Endothelial cell of umbilical vein (primary cell): ENCODE measurements at regions not wholly inside any gene's neighbourhood (a gene's known extent, or its start where the extent isn't known, plus 50 kb on each side); places are given as distances from the start of the nearest gene placed in this dataset.

ENCODE experiments used
- BruUV-seq: library from RNA; stranded (reverse); fragments of 400-500 nt; replicated peaks from 2 replicates; lab custom pipeline; 2021; lab: Mats Ljungman, UMichigan
- CTCF ChIA-PET: fragments of 300-600, 350-600 bp; sonication (Branson Sonifier 250); formaldehyde crosslinking; loops from one replicate; lab custom pipeline; 2021; ENCODE audit warnings: antibody characterized with exemption, inconsistent platforms; lab: Charles Lee
- POLR2A ChIA-PET: fragments of 300-600, 350-600 bp; sonication (Branson Sonifier 250); formaldehyde crosslinking; loops from one replicate; lab custom pipeline; 2021; ENCODE audit warnings: antibody characterized with exemption, inconsistent platforms; lab: Charles Lee
- DNase-seq: peaks from one replicate; pipeline ENCODE4 v3.0.0-alpha.2; 2011; ENCODE audit warnings: low read depth, low spot score
- FAIRE-seq: peaks from 2 replicates; lab custom pipeline; 2011; peaks lifted over from hg19 to GRCh38; lab: Jason Lieb, UNC
- H2AFZ ChIP-seq: 2 replicates; pipeline ENCODE4 v1.6.0; 2012; ENCODE audit warnings: low read depth, low read length, control low read depth, inconsistent platforms
- H3K27ac ChIP-seq: 2 replicates; pipeline ENCODE4 v1.5.1; 2011; ENCODE audit warnings: low read depth, mild to moderate bottlenecking, control low read depth, low read length, moderate library complexity; ENCODE audit not compliant: insufficient read depth
- H3K27me3 ChIP-seq, 2 experiments: 2 replicates each; pipeline versions ENCODE4 v1.6.0 to v1.6.1; 2011; ENCODE audit warnings: low read length in 2 of 2, mixed read lengths in 1 of 2; ENCODE audit not compliant: control insufficient read depth in 2 of 2, insufficient read depth in 2 of 2
- H3K36me3 ChIP-seq, 2 experiments: 2 replicates in 1 of 2; 3 replicates in 1 of 2; pipeline ENCODE4 v1.5.1; 2011; ENCODE audit warnings: low read length in 2 of 2, mild to moderate bottlenecking in 1 of 2, moderate library complexity in 1 of 2; ENCODE audit not compliant: control insufficient read depth in 2 of 2, insufficient read depth in 2 of 2; ENCODE audit errors: extremely low read depth in 1 of 2
- H3K4me1 ChIP-seq: 3 replicates; pipeline ENCODE4 v1.5.1; 2011; ENCODE audit warnings: mild to moderate bottlenecking, low read length; ENCODE audit not compliant: control insufficient read depth, insufficient read depth; ENCODE audit errors: extremely low read depth
- H3K4me2 ChIP-seq: 2 replicates; pipeline ENCODE4 v1.6.1; 2011; ENCODE audit warnings: low read length, control low read depth, mixed read lengths; ENCODE audit not compliant: insufficient read depth
- H3K4me3 ChIP-seq, 3 experiments: fragments of 200-600 bp in 1 of 3; sonication (generic), shearing (Covaris generic) in 1 of 3; replicated peaks in 1 of 3; 2 replicates each; pipeline ENCODE4 v1.5.1; 2011 to 2016; ENCODE audit warnings: control low read depth in 3 of 3, low read length in 3 of 3, mild to moderate bottlenecking in 2 of 3, inconsistent platforms in 1 of 3, low read depth in 1 of 3, moderate library complexity in 1 of 3; ENCODE audit not compliant: insufficient read depth in 1 of 3
- H3K79me2 ChIP-seq: 2 replicates; pipeline ENCODE4 v1.6.0; 2012; ENCODE audit warnings: low read length, inconsistent platforms; ENCODE audit not compliant: control insufficient read depth, insufficient read depth
- H3K9ac ChIP-seq: replicated peaks from 2 replicates; pipeline ENCODE3; 2011; ENCODE audit warnings: low read length, control low read depth; ENCODE audit not compliant: insufficient read depth; ENCODE audit errors: extremely low read depth
- H3K9me1 ChIP-seq: replicated peaks from 3 replicates; pipeline ENCODE4 v1.6.0; 2011; ENCODE audit warnings: mild to moderate bottlenecking, low read length; ENCODE audit not compliant: control insufficient read depth, insufficient read depth; ENCODE audit errors: extremely low read depth
- H3K9me3 ChIP-seq: replicated peaks from 2 replicates; pipeline ENCODE4 v1.5.1; 2012; ENCODE audit warnings: low read length, inconsistent platforms; ENCODE audit not compliant: control insufficient read depth, insufficient read depth
- H4K20me1 ChIP-seq: replicated peaks from 2 replicates; pipeline ENCODE3; 2011; ENCODE audit warnings: mild to moderate bottlenecking, low read length; ENCODE audit not compliant: control insufficient read depth, insufficient read depth; ENCODE audit errors: extremely low read depth
- EZH2 ChIP-seq: IDR thresholded peaks from 2 replicates; pipeline ENCODE4 v1.6.1; 2012; ENCODE audit warnings: borderline replicate concordance, low read depth, mild to moderate bottlenecking, moderate library complexity, low read length, inconsistent platforms; ENCODE audit not compliant: severe bottlenecking
- FOS ChIP-seq: IDR thresholded peaks from 2 replicates; pipeline ENCODE4 v1.6.1; 2011; ENCODE audit warnings: mild to moderate bottlenecking, low read length, moderate library complexity, borderline replicate concordance; ENCODE audit not compliant: insufficient read depth
- GATA2 ChIP-seq: IDR thresholded peaks from 2 replicates; pipeline ENCODE4 v1.7.0; 2011; ENCODE audit warnings: low read depth, mild to moderate bottlenecking, moderate library complexity, mixed read lengths, low read length; ENCODE audit not compliant: insufficient read length, insufficient read depth
- MYC ChIP-seq: IDR thresholded peaks from one replicate; pipeline ENCODE4 v1.6.1; 2011; ENCODE audit warnings: mild to moderate bottlenecking, low read depth, low read length
- POLR2A ChIP-seq: IDR thresholded peaks from 2 replicates; pipeline ENCODE4 v1.6.1; 2012; ENCODE audit warnings: low read depth, mild to moderate bottlenecking, control low read depth, low read length
- POLR2AphosphoS5 ChIP-seq: IDR thresholded peaks from 2 replicates; pipeline ENCODE4 v1.6.1; 2012; ENCODE audit warnings: low read depth, mild to moderate bottlenecking, control low read depth, low read length, moderate library complexity; ENCODE audit not compliant: insufficient read depth
- dilution Hi-C: fragments of 300-500 bp; cut with MboI; formaldehyde crosslinking; loops from one replicate; pipeline ENCODE4 v1.15.0; 2019; ENCODE audit warnings: low sequenced_read_pairs; ENCODE audit not compliant: extremely low pct_ligation_motif_present
- intact Hi-C: fragments of 100-400 bp; cut with micrococcal nuclease; formaldehyde crosslinking; loops from one replicate; pipeline ENCODE4 v1.10.0; 2022
- TF ChIP-seq, protein P1 (sequence below), 2 donors: IDR thresholded peaks; 1 replicate in 1 of 2; 2 replicates in 1 of 2; pipeline ENCODE4 v1.5.1; 2011; ENCODE audit warnings: low read length in 2 of 2, mild to moderate bottlenecking in 2 of 2, moderate library complexity in 2 of 2, control low read depth in 1 of 2, inconsistent platforms in 1 of 2, low read depth in 1 of 2; ENCODE audit not compliant: insufficient read depth in 1 of 2; ENCODE audit errors: extremely low read depth in 1 of 2
- TF ChIP-seq, protein P2 (sequence below): IDR thresholded peaks from 2 replicates; pipeline ENCODE4 v1.6.1; 2011; ENCODE audit not compliant: insufficient read depth, insufficient read length

DNA sequence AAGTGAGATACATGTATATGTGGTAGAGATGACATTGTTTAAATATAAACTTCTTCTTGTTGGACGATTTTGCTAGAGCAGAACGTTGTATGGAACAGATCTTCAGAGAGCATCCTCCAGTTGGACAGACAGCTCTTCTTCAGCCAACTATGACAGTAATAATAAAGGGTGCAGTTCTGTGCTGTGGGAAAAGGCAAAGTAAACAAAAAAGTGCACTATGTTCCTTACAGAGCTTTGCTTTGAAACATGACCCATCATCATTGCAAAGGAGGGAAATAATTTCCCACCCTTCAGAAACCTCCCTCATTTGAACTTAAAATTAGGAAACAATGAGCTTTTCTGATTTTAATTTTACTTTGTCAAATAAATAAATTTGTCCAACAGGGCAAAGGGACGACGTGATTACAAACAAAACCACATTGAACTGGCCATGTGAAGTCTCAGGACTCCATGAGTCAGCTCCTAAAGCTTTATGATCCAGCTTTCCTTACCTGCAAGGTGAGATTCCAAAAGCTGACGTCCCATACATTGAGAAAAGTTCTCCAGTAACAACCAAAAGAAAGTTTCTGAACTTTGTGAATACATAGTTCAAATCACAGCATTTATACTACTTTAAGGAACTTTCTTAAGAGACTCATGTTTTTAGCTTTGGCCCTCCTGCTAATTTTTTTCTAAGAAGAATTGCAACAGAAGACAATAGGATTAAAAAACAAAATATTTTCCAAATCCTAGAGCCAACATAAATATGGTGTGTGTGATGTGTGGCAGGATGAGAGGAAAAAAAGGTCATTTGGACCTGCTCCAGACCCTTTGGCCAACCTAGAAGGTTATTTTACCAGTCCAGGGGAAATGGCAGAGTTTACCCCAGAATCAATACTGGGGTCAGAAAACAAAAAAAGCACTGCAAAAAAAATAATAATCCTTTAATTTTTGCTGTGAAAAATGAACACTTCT, 565.4 kb upstream of the NRP1 start:
- CTCF ChIA-PET = interaction anchor here (0.6 to 1.6 kb wide), 3 partner anchors 25 to 565 kb away, joined by 3 to 5 read pairs (median 4); partner anchors contain the start of gene NRP1
- no peak overlapping the region for H3K9ac ChIP-seq

More for the DNA sequence above, 565.4 kb upstream of the NRP1 start:
- no peaks in the 10 kb centered on the region for H3K9me3 ChIP-seq
- H2AFZ ChIP-seq = no peak overlapping the region
- no peaks in the 10 kb centered on the region for H3K27me3 ChIP-seq
- no peaks in the 10 kb centered on the region for H3K36me3 ChIP-seq
- dilution Hi-C loops (no loop called here), intact Hi-C loops (no loop called here)
- no peaks in the 10 kb centered on the region for H4K20me1 ChIP-seq
- no peaks in the 10 kb centered on the region for H3K9me1 ChIP-seq
- H3K4me1 ChIP-seq = peaks cover 12% of the 10 kb centered on the region
- no peak overlapping the region for H3K4me3 ChIP-seq
- peak overlapping the region; percentile 36 for H3K4me2 ChIP-seq
- BruUV-seq = no TSS peak
- FAIRE-seq (no peak), DNase-seq (peak; percentile 84)
- H3K79me2 ChIP-seq = no peaks in the 10 kb centered on the region
- no peak for TF ChIP-seq FOS
- TF ChIP-seq, protein P1, sequence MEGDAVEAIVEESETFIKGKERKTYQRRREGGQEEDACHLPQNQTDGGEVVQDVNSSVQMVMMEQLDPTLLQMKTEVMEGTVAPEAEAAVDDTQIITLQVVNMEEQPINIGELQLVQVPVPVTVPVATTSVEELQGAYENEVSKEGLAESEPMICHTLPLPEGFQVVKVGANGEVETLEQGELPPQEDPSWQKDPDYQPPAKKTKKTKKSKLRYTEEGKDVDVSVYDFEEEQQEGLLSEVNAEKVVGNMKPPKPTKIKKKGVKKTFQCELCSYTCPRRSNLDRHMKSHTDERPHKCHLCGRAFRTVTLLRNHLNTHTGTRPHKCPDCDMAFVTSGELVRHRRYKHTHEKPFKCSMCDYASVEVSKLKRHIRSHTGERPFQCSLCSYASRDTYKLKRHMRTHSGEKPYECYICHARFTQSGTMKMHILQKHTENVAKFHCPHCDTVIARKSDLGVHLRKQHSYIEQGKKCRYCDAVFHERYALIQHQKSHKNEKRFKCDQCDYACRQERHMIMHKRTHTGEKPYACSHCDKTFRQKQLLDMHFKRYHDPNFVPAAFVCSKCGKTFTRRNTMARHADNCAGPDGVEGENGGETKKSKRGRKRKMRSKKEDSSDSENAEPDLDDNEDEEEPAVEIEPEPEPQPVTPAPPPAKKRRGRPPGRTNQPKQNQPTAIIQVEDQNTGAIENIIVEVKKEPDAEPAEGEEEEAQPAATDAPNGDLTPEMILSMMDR (IDR thresholded peaks at IDR 0.05; ENCODE audit: extremely low read depth in 1 of 2, insufficient read depth in 1 of 2, low read depth in 1 of 2, low read length in 2 of 2) = no peak
- no peak for TF ChIP-seq GATA2
- TF ChIP-seq EZH2 = no peak
- TF ChIP-seq POLR2AphosphoS5 = no peak
- TF ChIP-seq POLR2A = no peak
- no peak for TF ChIP-seq MYC
- TF ChIP-seq, protein P2, sequence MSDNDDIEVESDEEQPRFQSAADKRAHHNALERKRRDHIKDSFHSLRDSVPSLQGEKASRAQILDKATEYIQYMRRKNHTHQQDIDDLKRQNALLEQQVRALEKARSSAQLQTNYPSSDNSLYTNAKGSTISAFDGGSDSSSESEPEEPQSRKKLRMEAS = no peak
- POLR2A ChIA-PET = interaction anchor here (0.6 kb wide), 1 partner anchor 16 kb away, joined by 4 read pairs; no protein-coding TSS in a partner anchor
- no peak overlapping the region for H3K27ac ChIP-seq
